BJ (cell line): ENCODE measurements at regions not wholly inside any gene's neighbourhood (a gene's known extent, or its start where the extent isn't known, plus 50 kb on each side); places are given as distances from the start of the nearest gene placed in this dataset.

ENCODE experiments used
- CTCF ChIA-PET: fragments of 350-600 bp; formaldehyde crosslinking; extraction: SDS; loops from one replicate; lab custom pipeline; 2021; ENCODE audit warnings: antibody characterized with exemption, inconsistent platforms; lab: Yijun Ruan, JAX
- POLR2A ChIA-PET: fragments of 300-600 bp; sonication (Branson Sonifier 250); formaldehyde crosslinking; extraction: SDS; loops from one replicate; lab custom pipeline; 2021; ENCODE audit warnings: antibody characterized with exemption; lab: Charles Lee
- DNase-seq: peaks from one replicate; pipeline ENCODE4 v3.0.0-alpha.2; 2011; ENCODE audit warnings: low read depth
- H3K27me3 ChIP-seq: 2 replicates; pipeline ENCODE4 v1.6.0; 2011; ENCODE audit warnings: low read length; ENCODE audit not compliant: control insufficient read depth, insufficient read depth
- H3K36me3 ChIP-seq: 2 replicates; pipeline ENCODE4 v1.5.1; 2011; ENCODE audit warnings: low read length; ENCODE audit not compliant: control insufficient read depth, insufficient read depth
- H3K4me3 ChIP-seq: 2 replicates; pipeline ENCODE4 v1.5.1; 2011; ENCODE audit warnings: low read depth, mild to moderate bottlenecking, control low read depth, low read length
- TF ChIP-seq, protein P1 (sequence below): IDR thresholded peaks from 2 replicates; pipeline ENCODE4 v1.5.1; 2011; ENCODE audit warnings: low read depth, mild to moderate bottlenecking, control low read depth, inconsistent platforms, low read length, moderate library complexity; ENCODE audit not compliant: insufficient read depth

DNA sequence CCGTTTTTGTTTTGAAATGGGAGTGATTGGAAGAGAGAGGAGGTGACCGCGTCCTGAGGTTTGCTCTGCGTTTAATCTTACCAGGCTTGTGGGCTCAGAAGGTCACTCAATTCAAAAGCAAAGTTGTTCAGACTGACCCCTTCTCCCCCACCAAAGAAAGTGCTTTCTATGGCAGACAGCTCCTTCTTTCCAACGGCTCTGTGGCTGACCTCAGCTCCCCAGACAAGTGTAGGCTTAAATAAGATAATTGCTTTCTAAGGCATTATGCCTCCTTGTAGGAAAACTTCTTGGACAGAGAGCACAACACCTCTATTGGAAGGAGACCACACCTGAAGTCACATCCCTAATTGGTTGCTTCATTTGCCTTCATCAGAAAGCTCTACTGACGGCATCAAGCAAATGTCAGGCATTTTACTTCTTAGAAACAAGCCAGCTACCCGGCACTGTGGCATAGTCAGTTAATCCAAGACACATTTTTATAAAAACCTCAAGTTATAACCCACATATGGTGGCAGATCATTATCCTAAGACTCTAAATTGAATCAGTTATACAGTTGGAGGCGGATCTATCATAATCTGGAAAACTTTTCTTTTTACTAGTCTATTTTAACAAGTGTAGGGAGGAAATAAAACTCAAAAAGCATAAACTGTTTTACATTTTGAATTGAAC is 94.9 kb downstream of the TMEM174 start:
- H3K36me3 ChIP-seq = no peaks in the 10 kb centered on the region
- ChIA-PET POLR2A (interaction anchor here (0.5 to 0.7 kb wide), 2 partner anchors 54 to 70 kb away, joined by 3 read pairs; no protein-coding TSS in a partner anchor), CTCF (interaction anchor here (1.2 to 3.1 kb wide), 3 partner anchors 52 to 187 kb away, joined by 3 to 7 read pairs (median 4); no protein-coding TSS in a partner anchor)
- DNase-seq = no peak
- H3K27me3 ChIP-seq = no peaks in the 10 kb centered on the region
- no peak overlapping the region for H3K4me3 ChIP-seq
- TF ChIP-seq, protein P1, sequence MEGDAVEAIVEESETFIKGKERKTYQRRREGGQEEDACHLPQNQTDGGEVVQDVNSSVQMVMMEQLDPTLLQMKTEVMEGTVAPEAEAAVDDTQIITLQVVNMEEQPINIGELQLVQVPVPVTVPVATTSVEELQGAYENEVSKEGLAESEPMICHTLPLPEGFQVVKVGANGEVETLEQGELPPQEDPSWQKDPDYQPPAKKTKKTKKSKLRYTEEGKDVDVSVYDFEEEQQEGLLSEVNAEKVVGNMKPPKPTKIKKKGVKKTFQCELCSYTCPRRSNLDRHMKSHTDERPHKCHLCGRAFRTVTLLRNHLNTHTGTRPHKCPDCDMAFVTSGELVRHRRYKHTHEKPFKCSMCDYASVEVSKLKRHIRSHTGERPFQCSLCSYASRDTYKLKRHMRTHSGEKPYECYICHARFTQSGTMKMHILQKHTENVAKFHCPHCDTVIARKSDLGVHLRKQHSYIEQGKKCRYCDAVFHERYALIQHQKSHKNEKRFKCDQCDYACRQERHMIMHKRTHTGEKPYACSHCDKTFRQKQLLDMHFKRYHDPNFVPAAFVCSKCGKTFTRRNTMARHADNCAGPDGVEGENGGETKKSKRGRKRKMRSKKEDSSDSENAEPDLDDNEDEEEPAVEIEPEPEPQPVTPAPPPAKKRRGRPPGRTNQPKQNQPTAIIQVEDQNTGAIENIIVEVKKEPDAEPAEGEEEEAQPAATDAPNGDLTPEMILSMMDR = no peak

DNA sequence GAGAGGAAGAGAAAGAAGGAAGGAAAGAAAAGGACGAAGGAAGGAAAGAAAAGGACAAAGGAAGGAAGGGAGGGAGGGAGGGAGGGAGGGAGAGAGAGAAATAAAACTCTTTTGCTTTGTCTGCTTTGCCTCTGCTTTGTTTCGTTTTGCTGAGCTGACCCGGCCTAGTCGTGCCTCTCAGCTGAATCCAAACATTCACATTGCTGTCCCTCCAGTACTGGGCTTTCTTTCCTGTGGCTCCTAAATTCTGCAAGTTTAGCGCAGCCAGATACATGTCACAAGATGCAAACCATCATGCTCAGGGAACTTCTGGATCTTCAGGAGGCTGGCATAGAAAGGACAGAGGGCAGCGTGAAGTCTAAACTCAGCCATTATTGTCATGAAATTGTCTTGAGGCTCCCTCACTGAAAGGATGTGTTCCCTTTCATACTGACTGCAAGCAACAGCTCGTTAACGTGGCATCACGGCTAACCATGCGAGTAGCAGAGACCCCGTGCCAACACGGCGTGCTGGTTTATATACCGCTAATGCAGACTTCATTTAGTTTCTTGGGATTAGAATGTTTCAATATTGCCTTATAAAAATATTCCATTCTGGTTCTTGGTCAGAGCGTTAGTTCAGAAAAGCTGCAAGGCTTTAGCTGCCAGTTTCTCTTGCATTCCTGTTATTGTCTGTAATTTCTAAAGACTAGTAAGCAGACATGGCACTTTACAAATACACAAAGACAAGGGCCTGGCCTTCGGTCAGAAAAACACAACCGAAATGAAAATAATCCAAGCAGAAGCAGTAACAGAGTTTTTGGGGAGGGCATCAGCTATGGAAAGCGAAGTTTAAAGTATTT is 94.2 kb downstream of the TMEM174 start:
- CTCF ChIA-PET = interaction anchor here (1.1 to 3.1 kb wide), 4 partner anchors 51 to 187 kb away, joined by 3 to 7 read pairs (median 4); no protein-coding TSS in a partner anchor
- TF ChIP-seq, protein P1 = no peak
- no peak overlapping the region for H3K4me3 ChIP-seq
- H3K36me3 ChIP-seq = no peaks in the 10 kb centered on the region
- POLR2A ChIA-PET = interaction anchor here (0.5 to 0.7 kb wide), 2 partner anchors 55 to 71 kb away, joined by 3 read pairs; no protein-coding TSS in a partner anchor
- no peak for DNase-seq
- no peaks in the 10 kb centered on the region for H3K27me3 ChIP-seq

DNA sequence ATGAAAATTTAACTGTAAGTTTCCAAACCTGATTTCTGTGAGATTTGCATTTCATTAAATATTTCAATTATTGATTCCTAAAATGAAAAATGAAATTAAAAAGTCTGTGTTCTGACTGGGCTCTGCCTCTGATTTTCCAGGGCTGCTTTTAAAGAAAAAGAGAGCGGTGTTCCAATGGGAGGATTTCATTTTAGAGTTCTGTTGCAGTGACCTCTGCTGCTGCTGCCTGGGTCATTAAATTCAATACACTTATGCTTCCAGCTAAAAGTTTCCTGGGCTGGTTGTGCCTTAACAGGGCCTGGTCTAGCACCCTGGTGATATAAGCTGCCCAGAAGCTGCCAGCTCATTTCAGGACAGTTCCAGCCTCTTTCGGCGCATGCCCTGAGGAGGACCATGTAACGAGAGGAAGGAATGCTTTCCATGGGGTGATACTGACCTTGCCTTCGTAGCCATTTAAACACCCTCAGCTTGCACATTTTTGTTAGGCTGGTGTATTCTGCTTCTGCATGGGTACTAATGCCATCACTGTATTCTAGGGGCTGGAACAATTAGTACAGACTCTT is 93.3 kb downstream of the TMEM174 start:
- DNase-seq = no peak
- TF ChIP-seq, protein P1 = no peak
- POLR2A ChIA-PET = no interaction called here
- Histone ChIP-seq H3K27me3 (no peaks in the 10 kb centered on the region), H3K36me3 (no peaks in the 10 kb centered on the region), H3K4me3 (no peak overlapping the region)
- CTCF ChIA-PET = interaction anchor here (0.8 to 3.1 kb wide), 5 partner anchors 9 to 185 kb away, joined by 3 to 7 read pairs (median 3); no protein-coding TSS in a partner anchor

DNA sequence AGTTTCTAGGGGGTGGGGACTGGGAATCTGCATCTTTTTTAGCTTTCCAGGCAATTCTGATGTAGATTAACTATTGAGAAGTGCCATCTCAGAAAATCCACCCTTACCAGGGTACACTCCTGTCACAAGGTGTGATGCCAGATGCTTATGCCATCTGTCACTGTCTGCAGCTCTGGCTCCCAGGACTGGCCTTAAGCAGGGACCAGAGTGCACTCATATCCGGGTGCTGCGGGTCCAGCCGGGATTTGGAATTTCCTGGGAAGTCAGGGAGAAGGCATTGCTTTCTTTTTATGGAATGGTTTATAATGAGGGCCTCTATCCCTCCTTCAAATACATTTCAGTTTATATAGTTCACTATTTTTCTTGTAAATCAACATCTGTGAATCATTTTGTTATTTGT is 92.6 kb downstream of the TMEM174 start:
- no peaks in the 10 kb centered on the region for H3K27me3 ChIP-seq
- ChIA-PET POLR2A (no interaction called here), CTCF (interaction anchor here (0.8 to 2.2 kb wide), 2 partner anchors 96 to 185 kb away, joined by 3 to 5 read pairs; no protein-coding TSS in a partner anchor)
- no peak overlapping the region for H3K4me3 ChIP-seq
- DNase-seq = no peak
- TF ChIP-seq, protein P1 = no peak
- no peaks in the 10 kb centered on the region for H3K36me3 ChIP-seq
